HuH-7.5 (cell line): ENCODE measurements at regions not wholly inside any gene's neighbourhood (a gene's known extent, or its start where the extent isn't known, plus 50 kb on each side); places are given as distances from the start of the nearest gene placed in this dataset.

Experiments
- DNase-seq: peaks from one replicate; pipeline ENCODE4 v3.0.0; 2011; ENCODE audit warnings: low spot score

DNA sequence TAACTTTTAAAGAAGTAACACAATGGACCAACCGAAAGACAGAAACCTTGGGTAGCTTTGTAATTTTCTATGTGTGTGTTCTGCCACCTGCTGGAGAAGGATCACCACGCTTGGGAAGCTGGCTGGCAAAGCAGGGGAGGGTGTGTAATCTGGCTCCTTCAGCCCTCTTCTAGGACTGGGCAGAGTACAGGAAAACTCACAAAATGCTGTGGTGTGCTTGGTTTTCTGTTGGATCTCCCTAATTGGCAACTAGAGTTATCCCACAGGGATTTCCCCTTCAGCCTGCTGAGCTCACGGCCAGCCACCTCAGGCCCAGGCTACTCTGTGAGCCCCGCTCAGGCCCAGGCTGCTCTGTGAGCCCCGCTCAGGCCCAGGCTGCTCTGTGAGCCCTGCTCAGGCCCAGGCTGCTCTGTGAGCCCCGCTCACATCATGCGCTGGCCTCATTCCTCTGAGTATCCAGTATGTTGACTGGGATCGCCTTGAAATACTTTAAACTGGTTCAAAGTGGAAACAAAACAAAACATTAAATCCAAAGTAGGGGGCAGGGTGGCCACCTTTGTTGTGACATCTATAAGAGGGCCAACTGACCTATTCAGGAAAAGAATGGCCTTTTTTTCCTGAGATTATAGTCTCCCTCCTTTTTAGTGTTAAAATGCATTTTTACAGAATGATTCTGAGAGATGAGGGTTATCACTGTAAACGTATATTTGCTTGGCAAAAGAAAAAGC, 52.0 kb upstream of the RNU6-8 start:
- peak; percentile 22 for DNase-seq

GRCh38 chr14:32255789-32256188, 52.7 kb upstream of the RNU6-8 start:
- no peak for DNase-seq

DNA sequence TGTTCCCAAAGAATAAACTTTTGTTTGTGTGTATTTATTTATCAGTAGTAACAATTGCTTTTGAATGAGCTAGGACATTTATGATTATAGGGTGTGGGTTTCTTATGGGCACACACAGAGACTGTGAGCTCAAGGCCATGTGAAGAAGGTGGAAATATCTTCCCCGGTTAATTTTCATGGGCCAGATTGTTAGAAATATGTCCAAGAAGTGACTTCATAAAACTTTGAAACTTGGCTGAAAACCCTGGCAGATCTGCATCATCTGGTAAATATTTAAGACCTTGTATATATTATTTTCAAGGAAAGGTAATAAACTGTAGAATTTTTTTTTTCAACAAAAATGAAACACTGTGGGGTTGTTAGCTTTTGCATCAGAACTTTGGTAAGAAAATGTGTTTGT, 53.5 kb upstream of the RNU6-8 start:
- no peak for DNase-seq

GRCh38 chr14:32258336-32258993, 55.4 kb upstream of the RNU6-8 start:
- DNase-seq = no peak

- no peak for DNase-seq
Measured at GRCh38 chr14:32259368-32260013, 56.4 kb upstream of the RNU6-8 start.

DNA sequence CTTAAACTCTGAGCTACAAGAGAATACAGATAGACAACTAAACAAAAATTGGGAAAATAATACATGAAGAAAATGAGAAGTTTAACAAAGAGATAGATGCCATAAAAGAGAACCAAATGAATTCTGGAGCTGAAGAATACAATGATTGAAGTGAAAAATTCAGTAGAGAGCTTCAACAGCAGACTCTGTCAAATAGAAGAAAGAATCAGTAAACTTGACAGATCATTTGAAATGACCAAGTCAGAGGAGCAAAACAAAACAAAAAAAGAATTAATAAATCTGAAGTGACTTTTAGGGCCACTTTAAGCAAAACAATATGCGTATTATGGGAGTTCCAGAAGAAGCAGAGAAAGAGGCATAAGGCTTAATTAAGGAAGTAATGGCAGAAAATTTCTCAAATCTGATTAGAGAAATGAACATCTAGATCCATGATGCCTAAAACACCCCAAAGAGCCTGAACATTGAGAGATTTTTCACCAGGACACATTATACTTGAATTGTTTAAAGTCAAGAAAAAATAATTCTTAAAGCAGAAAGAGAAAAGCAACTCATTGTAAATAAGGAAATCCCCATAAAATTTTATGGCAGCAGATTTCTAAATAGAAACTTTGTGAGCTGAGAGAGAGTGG, 61.0 kb upstream of the RNU6-8 start:
- no peak for DNase-seq

- DNase-seq = no peak
Measured at GRCh38 chr14:32265584-32265983, 62.5 kb upstream of the RNU6-8 start.

GRCh38 chr14:32277998-32278397, 51.1 kb upstream of the AKAP6 start:
- DNase-seq = no peak
